ENCODE measurements at regions not wholly inside any gene's neighbourhood (a gene's known extent, or its start where the extent isn't known, plus 50 kb on each side); places are given as distances from the start of the nearest gene placed in this dataset.

DNA sequence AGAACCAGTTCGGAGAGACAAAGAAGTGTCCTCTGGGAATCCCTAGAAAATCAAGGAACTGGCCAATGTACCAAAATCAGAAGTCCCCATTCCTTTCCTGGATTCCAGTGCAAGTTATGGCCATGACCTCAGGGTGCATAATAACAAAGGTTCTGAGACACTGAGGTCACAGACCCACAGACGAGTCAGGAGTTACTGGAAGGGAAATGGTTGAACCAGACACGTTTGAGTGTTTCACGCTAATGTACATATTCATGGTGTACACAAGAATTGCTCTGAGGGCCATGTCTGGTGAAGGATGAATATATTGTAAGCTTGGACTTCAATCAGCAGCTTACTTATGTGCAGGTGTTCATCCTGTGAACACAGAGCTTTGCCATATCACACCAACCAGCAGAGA lies 58.6 kb upstream of the KLHL29 start:
- CTCF ChIA-PET (ENCODE audit: low intra/inter-chr PET ratio, low total read pairs), result no interaction called here
- FAIRE-seq, result no peak
- in situ Hi-C loops (cut with HindIII; ENCODE audit: extremely low pct_ligation_motif_present, low pct_unique_long_range_greater_than_20kb), result no loop called here
- TF ChIP-seq THAP7 (CRISPR knock-in tag; IDR thresholded peaks at IDR 0.05), result no peak
- TF ChIP-seq ZNF646 (CRISPR knock-in tag; IDR thresholded peaks at IDR 0.05), result no peak
- no peak for TF ChIP-seq ZNF468 (CRISPR knock-in tag; IDR thresholded peaks at IDR 0.05)
- no peak for TF ChIP-seq DZIP1 (CRISPR knock-in tag; IDR thresholded peaks at IDR 0.05)
- no peak for TF ChIP-seq GMEB1 (CRISPR knock-in tag; IDR thresholded peaks at IDR 0.05; ENCODE audit: borderline replicate concordance)

More for the DNA sequence above, 58.6 kb upstream of the KLHL29 start:
- Histone ChIP-seq H3K4me2 (ENCODE audit: low read depth, low read length) (no peak overlapping the region), H3K9me3 (ENCODE audit: low read length) (no peaks in the 10 kb centered on the region), H3K4me1 (ENCODE audit: insufficient read depth, low read length) (no peaks in the 10 kb centered on the region), H3K36me3 (replicated peaks in 1 of 2; ENCODE audit: control insufficient read depth in 1 of 2, insufficient read depth in 2 of 2, low read length in 2 of 2) (no peaks in the 10 kb centered on the region), H3K27ac (ENCODE audit: extremely low read length, insufficient read depth, low read length) (no peak overlapping the region), H3K27me3 (ENCODE audit: control insufficient read depth in 1 of 2, insufficient read depth in 2 of 2, low read length in 2 of 2) (peaks cover 0 to 15% of the 10 kb centered on the region in 2 experiments; a peak in 1 of 5 replicates), H3K9ac (ENCODE audit: insufficient read depth, low read depth, low read length) (no peak overlapping the region), H3K4me3 (replicated peaks in 1 of 3; ENCODE audit: insufficient read depth in 1 of 3, low read depth in 2 of 3, low read length in 3 of 3) (no peak overlapping the region), H4K20me1 (ENCODE audit: insufficient read depth, low read length) (no peaks in the 10 kb centered on the region), H3K79me2 (ENCODE audit: insufficient read depth, low read length) (no peaks in the 10 kb centered on the region), H2AFZ (ENCODE audit: low read length) (no peak overlapping the region)
- intact Hi-C loops (cut with micrococcal nuclease; ENCODE audit: unreplicated experiment), result no loop called here
- 4% methylated on average over 4 of the region's 4 CpGs for WGBS (ENCODE audit: low lambda C conversion rate)
- no peak for ATAC-seq
- no peak for DNase-seq (ENCODE audit: low spot score)
- no TSS peak for BruUV-seq (replicated peaks)
- POLR2A ChIA-PET, result no interaction called here

All from HepG2 (cell line).